M059J (cell line): ENCODE measurements at regions not wholly inside any gene's neighbourhood (a gene's known extent, or its start where the extent isn't known, plus 50 kb on each side); places are given as distances from the start of the nearest gene placed in this dataset.
A peak's percentile ranks its signal among the peaks of the same experiment; 100 is the strongest.

Experiments
- DNase-seq: peaks from one replicate; pipeline ENCODE4 v3.0.0-alpha.2; 2012; ENCODE audit warnings: low read depth

- DNase-seq = no peak
These were observed 508.6 kb upstream of the SUCLG2 start for GRCh38 chr3:68163062-68163461.

- no peak for DNase-seq
These were observed 508.2 kb upstream of the SUCLG2 start for GRCh38 chr3:68162644-68163043.

GRCh38 chr3:68151359-68151758, 496.9 kb upstream of the SUCLG2 start:
- DNase-seq = no peak

GRCh38 chr3:68148447-68148846, 494.0 kb upstream of the SUCLG2 start:
- DNase-seq = no peak

- DNase-seq = no peak
These were observed 488.0 kb upstream of the SUCLG2 start for GRCh38 chr3:68142441-68142840.

- DNase-seq = no peak
These were observed 485.5 kb upstream of the SUCLG2 start for GRCh38 chr3:68139897-68140296.

GRCh38 chr3:68136411-68136810, 482.0 kb upstream of the SUCLG2 start:
- DNase-seq = no peak

- DNase-seq = no peak
These were observed 480.7 kb upstream of the SUCLG2 start for GRCh38 chr3:68135067-68135466.

- no peak for DNase-seq
These were observed 474.7 kb upstream of the SUCLG2 start for GRCh38 chr3:68129065-68129464.

GRCh38 chr3:68123231-68123630, 468.8 kb upstream of the SUCLG2 start:
- no peak for DNase-seq

GRCh38 chr3:68121287-68121686, 466.9 kb upstream of the SUCLG2 start:
- DNase-seq = no peak

- DNase-seq = no peak
These were observed 462.2 kb upstream of the SUCLG2 start for GRCh38 chr3:68116580-68116979.

GRCh38 chr3:68103811-68104210, 449.4 kb upstream of the SUCLG2 start:
- no peak for DNase-seq

- no peak for DNase-seq
These were observed 436.2 kb upstream of the SUCLG2 start for GRCh38 chr3:68090571-68090970.

- DNase-seq = peak; percentile 16
These were observed 435.2 kb upstream of the SUCLG2 start for GRCh38 chr3:68089572-68090011.

- no peak for DNase-seq
These were observed 434.2 kb upstream of the SUCLG2 start for GRCh38 chr3:68088636-68089035.

- no peak for DNase-seq
These were observed 433.8 kb upstream of the SUCLG2 start for GRCh38 chr3:68088216-68088615.

GRCh38 chr3:68072062-68072461, 417.6 kb upstream of the SUCLG2 start:
- no peak for DNase-seq

- DNase-seq = no peak
These were observed 415.8 kb upstream of the SUCLG2 start for GRCh38 chr3:68070186-68070585.

- no peak for DNase-seq
These were observed 412.9 kb upstream of the SUCLG2 start for GRCh38 chr3:68067314-68067713.

- DNase-seq = no peak
These were observed 408.5 kb upstream of the SUCLG2 start for GRCh38 chr3:68062926-68063325.

- no peak for DNase-seq
These were observed 406.5 kb upstream of the SUCLG2 start for GRCh38 chr3:68060910-68061309.

GRCh38 chr3:68060191-68060590, 405.8 kb upstream of the SUCLG2 start:
- no peak for DNase-seq

- DNase-seq = no peak
These were observed 405.3 kb upstream of the SUCLG2 start for GRCh38 chr3:68059628-68060152.
